ENCODE measurements at regions not wholly inside any gene's neighbourhood (a gene's known extent, or its start where the extent isn't known, plus 50 kb on each side); places are given as distances from the start of the nearest gene placed in this dataset.

DNA sequence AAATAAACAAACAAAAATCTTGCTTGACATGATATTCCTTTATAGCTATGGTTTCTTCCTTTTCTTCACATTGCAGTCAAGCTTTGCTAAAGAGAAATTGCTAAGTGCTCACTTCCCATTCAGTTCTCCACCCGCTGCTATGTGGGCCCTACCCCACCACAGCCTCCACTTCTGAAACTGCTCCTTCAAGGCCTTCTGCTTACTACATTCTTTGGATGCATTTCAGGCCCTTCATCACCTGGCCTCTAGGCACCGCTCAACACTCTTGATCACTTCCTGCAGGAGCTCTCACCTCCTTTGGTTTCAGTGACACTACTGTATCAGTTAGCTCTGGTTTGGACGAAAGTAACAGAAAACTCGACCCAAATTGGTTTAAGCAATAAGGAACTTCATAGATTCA is 72.4 kb downstream of the KLF5 start (continued):
- no peak for TF ChIP-seq ZFP37 (tag by site-specific recombination; IDR thresholded peaks at IDR 0.05)
- TF ChIP-seq, protein P1, sequence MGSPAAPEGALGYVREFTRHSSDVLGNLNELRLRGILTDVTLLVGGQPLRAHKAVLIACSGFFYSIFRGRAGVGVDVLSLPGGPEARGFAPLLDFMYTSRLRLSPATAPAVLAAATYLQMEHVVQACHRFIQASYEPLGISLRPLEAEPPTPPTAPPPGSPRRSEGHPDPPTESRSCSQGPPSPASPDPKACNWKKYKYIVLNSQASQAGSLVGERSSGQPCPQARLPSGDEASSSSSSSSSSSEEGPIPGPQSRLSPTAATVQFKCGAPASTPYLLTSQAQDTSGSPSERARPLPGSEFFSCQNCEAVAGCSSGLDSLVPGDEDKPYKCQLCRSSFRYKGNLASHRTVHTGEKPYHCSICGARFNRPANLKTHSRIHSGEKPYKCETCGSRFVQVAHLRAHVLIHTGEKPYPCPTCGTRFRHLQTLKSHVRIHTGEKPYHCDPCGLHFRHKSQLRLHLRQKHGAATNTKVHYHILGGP (tag by site-specific recombination; IDR thresholded peaks at IDR 0.05): no peak
- TF ChIP-seq, protein P2, sequence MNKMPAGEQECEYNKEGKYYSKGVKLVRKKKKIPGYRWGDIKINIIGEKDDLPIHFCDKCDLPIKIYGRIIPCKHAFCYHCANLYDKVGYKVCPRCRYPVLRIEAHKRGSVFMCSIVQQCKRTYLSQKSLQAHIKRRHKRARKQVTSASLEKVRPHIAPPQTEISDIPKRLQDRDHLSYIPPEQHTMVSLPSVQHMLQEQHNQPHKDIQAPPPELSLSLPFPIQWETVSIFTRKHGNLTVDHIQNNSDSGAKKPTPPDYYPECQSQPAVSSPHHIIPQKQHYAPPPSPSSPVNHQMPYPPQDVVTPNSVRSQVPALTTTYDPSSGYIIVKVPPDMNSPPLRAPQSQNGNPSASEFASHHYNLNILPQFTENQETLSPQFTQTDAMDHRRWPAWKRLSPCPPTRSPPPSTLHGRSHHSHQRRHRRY (tag by site-specific recombination; IDR thresholded peaks at IDR 0.05): no peak
- no peak for TF ChIP-seq ZNF184 (tag by site-specific recombination; IDR thresholded peaks at IDR 0.05)
- TF ChIP-seq ZNF23 (tag by site-specific recombination; IDR thresholded peaks at IDR 0.05; ENCODE audit: borderline replicate concordance): no peak
- no peak for TF ChIP-seq ZNF10 (tag by site-specific recombination; IDR thresholded peaks at IDR 0.05)
- TF ChIP-seq ZBTB48 (tag by site-specific recombination; IDR thresholded peaks at IDR 0.05): no peak
- no peak for TF ChIP-seq ZBTB7A (tag by site-specific recombination; IDR thresholded peaks at IDR 0.05; ENCODE audit: low read depth)
- TF ChIP-seq ZNF558 (tag by site-specific recombination; IDR thresholded peaks at IDR 0.05): no peak
- TF ChIP-seq KLF10 (tag by site-specific recombination; IDR thresholded peaks at IDR 0.05): no peak
- TF ChIP-seq SP3 (tag by site-specific recombination; IDR thresholded peaks at IDR 0.05): no peak
- TF ChIP-seq TRIM28 (IDR thresholded peaks at IDR 0.05; ENCODE audit: borderline replicate concordance, low read length): no peak

DNA sequence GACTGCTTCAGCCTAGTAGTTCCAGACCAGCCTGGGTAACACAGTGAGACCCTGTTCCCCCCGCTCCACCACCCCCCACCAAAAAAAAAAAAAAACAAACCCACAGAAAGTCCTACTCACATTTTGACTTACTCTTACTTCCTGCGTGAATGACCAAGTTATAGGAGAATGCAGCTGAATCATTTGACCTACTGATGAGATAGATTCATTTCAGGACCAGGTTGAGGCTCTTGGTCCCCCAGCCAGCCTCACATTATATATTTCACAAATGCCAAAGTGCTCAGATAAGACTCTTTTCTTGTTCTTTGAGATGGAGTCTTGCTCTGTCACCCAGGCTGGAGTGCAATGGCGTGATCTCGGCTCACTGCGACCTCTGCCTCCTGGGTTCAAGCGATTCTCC is 70.2 kb downstream of the KLF5 start:
- TF ChIP-seq, protein P3, sequence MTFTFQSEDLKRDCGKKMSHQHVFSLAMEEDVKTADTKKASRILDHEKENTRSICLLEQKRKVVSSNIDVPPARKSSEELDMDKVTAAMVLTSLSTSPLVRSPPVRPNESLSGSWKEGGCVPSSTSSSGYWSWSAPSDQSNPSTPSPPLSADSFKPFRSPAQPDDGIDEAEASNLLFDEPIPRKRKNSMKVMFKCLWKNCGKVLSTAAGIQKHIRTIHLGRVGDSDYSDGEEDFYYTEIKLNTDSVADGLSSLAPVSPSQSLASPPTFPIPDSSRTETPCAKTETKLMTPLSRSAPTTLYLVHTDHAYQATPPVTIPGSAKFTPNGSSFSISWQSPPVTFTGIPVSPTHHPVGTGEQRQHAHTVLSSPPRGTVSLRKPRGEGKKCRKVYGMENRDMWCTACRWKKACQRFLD (tag by site-specific recombination; IDR thresholded peaks at IDR 0.05): no peak
- TF ChIP-seq GLI2 (tag by site-specific recombination; IDR thresholded peaks at IDR 0.05; ENCODE audit: borderline replicate concordance, low read depth) (no peak), ZNF423 (tag by site-specific recombination; IDR thresholded peaks at IDR 0.05) (no peak), ZNF791 (tag by site-specific recombination; IDR thresholded peaks at IDR 0.05) (no peak), ZNF266 (tag by site-specific recombination; IDR thresholded peaks at IDR 0.05; ENCODE audit: low read depth) (no peak), SP2 (tag by site-specific recombination; IDR thresholded peaks at IDR 0.05) (no peak), ZNF174 (tag by site-specific recombination; IDR thresholded peaks at IDR 0.05) (no peak), SALL2 (tag by site-specific recombination; IDR thresholded peaks at IDR 0.05; ENCODE audit: borderline replicate concordance) (no peak), ZNF777 (tag by site-specific recombination; IDR thresholded peaks at IDR 0.05; ENCODE audit: borderline replicate concordance) (no peak), ZNF140 (tag by site-specific recombination; IDR thresholded peaks at IDR 0.05) (no peak), ZNF426 (tag by site-specific recombination; IDR thresholded peaks at IDR 0.05) (no peak), SCRT1 (tag by site-specific recombination; IDR thresholded peaks at IDR 0.05; ENCODE audit: borderline replicate concordance) (no peak), KLF9 (tag by site-specific recombination; IDR thresholded peaks at IDR 0.05; ENCODE audit: low read depth) (no peak), ZFP37 (tag by site-specific recombination; IDR thresholded peaks at IDR 0.05) (no peak)
- TF ChIP-seq, protein P4, sequence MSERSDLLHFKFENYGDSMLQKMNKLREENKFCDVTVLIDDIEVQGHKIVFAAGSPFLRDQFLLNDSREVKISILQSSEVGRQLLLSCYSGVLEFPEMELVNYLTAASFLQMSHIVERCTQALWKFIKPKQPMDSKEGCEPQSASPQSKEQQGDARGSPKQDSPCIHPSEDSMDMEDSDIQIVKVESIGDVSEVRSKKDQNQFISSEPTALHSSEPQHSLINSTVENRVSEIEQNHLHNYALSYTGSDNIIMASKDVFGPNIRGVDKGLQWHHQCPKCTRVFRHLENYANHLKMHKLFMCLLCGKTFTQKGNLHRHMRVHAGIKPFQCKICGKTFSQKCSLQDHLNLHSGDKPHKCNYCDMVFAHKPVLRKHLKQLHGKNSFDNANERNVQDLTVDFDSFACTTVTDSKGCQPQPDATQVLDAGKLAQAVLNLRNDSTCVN (tag by site-specific recombination; optimal IDR thresholded peaks at IDR 0.05): no peak
- TF ChIP-seq, protein P5, sequence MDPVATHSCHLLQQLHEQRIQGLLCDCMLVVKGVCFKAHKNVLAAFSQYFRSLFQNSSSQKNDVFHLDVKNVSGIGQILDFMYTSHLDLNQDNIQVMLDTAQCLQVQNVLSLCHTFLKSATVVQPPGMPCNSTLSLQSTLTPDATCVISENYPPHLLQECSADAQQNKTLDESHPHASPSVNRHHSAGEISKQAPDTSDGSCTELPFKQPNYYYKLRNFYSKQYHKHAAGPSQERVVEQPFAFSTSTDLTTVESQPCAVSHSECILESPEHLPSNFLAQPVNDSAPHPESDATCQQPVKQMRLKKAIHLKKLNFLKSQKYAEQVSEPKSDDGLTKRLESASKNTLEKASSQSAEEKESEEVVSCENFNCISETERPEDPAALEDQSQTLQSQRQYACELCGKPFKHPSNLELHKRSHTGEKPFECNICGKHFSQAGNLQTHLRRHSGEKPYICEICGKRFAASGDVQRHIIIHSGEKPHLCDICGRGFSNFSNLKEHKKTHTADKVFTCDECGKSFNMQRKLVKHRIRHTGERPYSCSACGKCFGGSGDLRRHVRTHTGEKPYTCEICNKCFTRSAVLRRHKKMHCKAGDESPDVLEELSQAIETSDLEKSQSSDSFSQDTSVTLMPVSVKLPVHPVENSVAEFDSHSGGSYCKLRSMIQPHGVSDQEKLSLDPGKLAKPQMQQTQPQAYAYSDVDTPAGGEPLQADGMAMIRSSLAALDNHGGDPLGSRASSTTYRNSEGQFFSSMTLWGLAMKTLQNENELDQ (tag by site-specific recombination; IDR thresholded peaks at IDR 0.05; ENCODE audit: low read depth): no peak
- no peak overlapping the region for H3K4me3 ChIP-seq (ENCODE audit: low read depth, low read length)
- H3K9me3 ChIP-seq (ENCODE audit: control insufficient read depth, insufficient read depth, low read depth, low read length): no peaks in the 10 kb centered on the region
- no peak overlapping the region for H3K27ac ChIP-seq (ENCODE audit: extremely low read depth, low read depth, low read length)
- H3K36me3 ChIP-seq (ENCODE audit: control insufficient read depth in 2 of 2, insufficient read depth in 1 of 2, low read length in 2 of 2): no peaks in the 10 kb centered on the region
- ChIA-PET CTCF (no interaction called here), POLR2A (no interaction called here)
- H3K4me1 ChIP-seq (ENCODE audit: control insufficient read depth, insufficient read depth, low read length): no peaks in the 10 kb centered on the region

All from HEK293 (cell line).